GM23248 (cell line): ENCODE measurements at regions not wholly inside any gene's neighbourhood (a gene's known extent, or its start where the extent isn't known, plus 50 kb on each side); places are given as distances from the start of the nearest gene placed in this dataset.

ENCODE experiments used
- EZH2 ChIP-seq: fragments of 200-600 bp; sonication (generic); IDR thresholded peaks from 2 replicates; pipeline ENCODE4 v1.6.1; 2018; ENCODE audit warnings: antibody characterized with exemption, mild to moderate bottlenecking; ENCODE audit not compliant: insufficient read depth, poor library complexity, severe bottlenecking
- EZH2phosphoT487 ChIP-seq: fragments of 200-600 bp; sonication (generic); IDR thresholded peaks from 2 replicates; pipeline ENCODE4 v1.6.1; 2018; ENCODE audit warnings: antibody characterized with exemption, moderate library complexity, mild to moderate bottlenecking, low read depth; ENCODE audit not compliant: insufficient read depth

DNA sequence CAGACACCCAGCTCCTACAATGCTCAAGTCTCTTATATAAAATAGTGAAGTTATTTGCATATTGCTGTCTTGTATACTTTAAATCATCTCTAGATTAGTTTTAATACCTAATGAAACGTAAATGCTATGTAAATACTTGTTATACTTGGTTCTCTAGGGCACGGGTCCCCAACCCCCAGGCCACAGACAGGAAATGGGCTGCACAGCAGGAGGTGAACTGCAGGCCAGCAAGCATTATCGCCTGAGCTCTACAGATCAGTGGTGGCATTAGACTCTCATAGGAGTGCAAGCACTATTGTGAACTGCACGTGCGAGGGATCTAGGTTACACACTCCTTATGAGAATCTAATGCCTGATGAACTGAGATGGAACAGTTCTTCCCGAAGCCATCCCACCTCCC, 395.9 kb upstream of the EMCN start:
- TF ChIP-seq EZH2 = no peak
- TF ChIP-seq EZH2phosphoT487 = no peak
